Pancreas (tissue), 10 donors: ENCODE measurements at regions not wholly inside any gene's neighbourhood (a gene's known extent, or its start where the extent isn't known, plus 50 kb on each side); places are given as distances from the start of the nearest gene placed in this dataset.
"Not testable (repeated sequence)": the region's sequence is repeated elsewhere in the genome, so short reads cannot be mapped to it uniquely, and the experiment has no call there.

Experiments
- ATAC-seq, 4 donors: fragments of 200-7000 bp; cut with Tn5 transposase; one replicate each; pipeline versions ENCODE4 v1.8.0 to v1.9.1; 2020; ENCODE audit warnings: mild to moderate bottlenecking in 4 of 4, moderate library complexity in 4 of 4
- DNase-seq, 6 donors: peaks; one replicate each; pipeline ENCODE4 v3.0.0-alpha.2; 2020
- FAIRE-seq: peaks from 2 replicates; lab custom pipeline; 2012; peaks lifted over from hg19 to GRCh38; lab: Jason Lieb, UNC
- H3K27ac ChIP-seq, 4 donors: fragments of 200-600 bp; sonication (generic); 1 replicate in 3 of 4; 2 replicates in 1 of 4; pipeline versions ENCODE4 v1.5.0 to v1.8.0; 2020
- H3K27me3 ChIP-seq, 4 donors: fragments of 200-600 bp; one replicate each; pipeline ENCODE4 v1.8.0; 2021
- H3K36me3 ChIP-seq, 3 donors: fragments of 200-600 bp; sonication (generic) in 1 of 3; one replicate each; pipeline versions ENCODE4 v1.5.0 to v1.8.0; 2020 to 2021
- H3K4me1 ChIP-seq, 3 donors: fragments of 200-600 bp; one replicate each; pipeline ENCODE4 v1.8.0; 2021
- H3K4me3 ChIP-seq, 4 donors: fragments of 200-600 bp; sonication (generic) in 2 of 4; one replicate each; pipeline versions ENCODE4 v1.5.0 to v1.8.0; 2020 to 2021
- H3K9me3 ChIP-seq, 4 donors: fragments of 200-600 bp; one replicate each; pipeline ENCODE4 v1.8.0; 2021
- CTCF ChIP-seq, 4 donors: fragments of 200-600 bp; sonication (generic) in 3 of 4; IDR thresholded peaks; one replicate each; pipeline versions ENCODE4 v1.5.0 to v1.8.0; 2021; ENCODE audit warnings: antibody characterized with exemption in 4 of 4
- WGBS, 2 donors: extraction: QIAGEN DNeasy Blood & Tissue Kit; methylation state at CpG; one replicate each; pipeline ENCODE4 v1.1.7; 2013; 5-methylcytosine and 5-hydroxymethylcytosine counted together
- intact Hi-C, 3 donors: fragments of 100-400 bp; cut with DNase I; formaldehyde crosslinking; loops; one replicate each; pipeline versions ENCODE4 v1.11.1 to v1.14.2; 2022
- donor health status: healthy with polysubstance abuse.
- donor health status: DM: no; HTN: no; CAD: no; lungs with moderate emphysema.
- donor health status: DM: no; HTN: no; CAD: no.
- donor health status: control.
- donor health status: control.
- donor health status: Bipolar disorder and iron deficiency.
- donor health status: DM: yes; HTN: yes; CAD: no.
- donor health status: DM: no; HTN: no; CAD: no.
- donor health status: DM: no; HTN: no; CAD: no.
- donor health status: DM: yes; HTN: yes; CAD: no.

- ATAC-seq = peak in 1 of 4 donors; percentile 15
- H3K27me3 ChIP-seq, DNase-seq, H3K4me3 ChIP-seq, H3K4me1 ChIP-seq, H3K27ac ChIP-seq, intact Hi-C loops, FAIRE-seq, H3K36me3 ChIP-seq, H3K9me3 ChIP-seq: not testable (repeated sequence)
- WGBS, 2 donors = 54 to 55% methylated on average over 6 of the region's 6 CpGs
Measured at GRCh38 chr15:44849701-44850403, 106.6 kb upstream of the TERB2 start.

GRCh38 chr15:44853304-44853950 is 103.1 kb upstream of the TERB2 start:
- H3K4me3 ChIP-seq, intact Hi-C loops, H3K36me3 ChIP-seq, FAIRE-seq, H3K9me3 ChIP-seq, H3K4me1 ChIP-seq, H3K27me3 ChIP-seq, H3K27ac ChIP-seq: not testable (repeated sequence)
- peak; percentile 63 to 81 (median 74) for TF ChIP-seq CTCF (IDR thresholded peaks at IDR 0.05)
- ATAC-seq (peak; percentile 88 to 97 (median 94)), DNase-seq (peak; percentile 37 to 79 (median 69))
- 16 to 18% methylated on average over 4 of the region's 4 CpGs for whole genome bisulfite sequencing, 2 donors

GRCh38 chr15:44854696-44855095 is 101.8 kb upstream of the TERB2 start:
- FAIRE-seq, H3K36me3 ChIP-seq, H3K9me3 ChIP-seq, H3K27ac ChIP-seq, H3K4me3 ChIP-seq, H3K4me1 ChIP-seq, H3K27me3 ChIP-seq, DNase-seq, ATAC-seq, intact Hi-C loops: not testable (repeated sequence)
- WGBS, 2 donors = 66 to 72% methylated on average over 4 of the region's 4 CpGs

- H3K27ac ChIP-seq, DNase-seq, H3K4me3 ChIP-seq, H3K27me3 ChIP-seq, H3K36me3 ChIP-seq, H3K9me3 ChIP-seq, ATAC-seq, FAIRE-seq, intact Hi-C loops, H3K4me1 ChIP-seq: not testable (repeated sequence)
- 88 to 92% methylated on average over 2 of the region's 3 CpGs for WGBS, 2 donors
Measured at GRCh38 chr15:44856284-44856683, 100.2 kb upstream of the TERB2 start.

- ATAC-seq, H3K4me3 ChIP-seq, intact Hi-C loops, H3K27me3 ChIP-seq, FAIRE-seq, H3K36me3 ChIP-seq, DNase-seq, H3K27ac ChIP-seq, H3K9me3 ChIP-seq, H3K4me1 ChIP-seq: not testable (repeated sequence)
- 100% methylated on average over 1 of the region's 3 CpGs; no CpG with 5 or more reads in 1 of the 2 donors for WGBS, 2 donors
Measured at GRCh38 chr15:44857164-44857710, 99.2 kb upstream of the TERB2 start.

GRCh38 chr15:44859088-44859487 is 97.4 kb upstream of the TERB2 start:
- H3K27me3 ChIP-seq, intact Hi-C loops, H3K36me3 ChIP-seq, H3K4me3 ChIP-seq, H3K9me3 ChIP-seq, DNase-seq, ATAC-seq, H3K27ac ChIP-seq, FAIRE-seq, H3K4me1 ChIP-seq: not testable (repeated sequence)
- 85 to 92% methylated on average over 2 of the region's 2 CpGs for WGBS, 2 donors

- FAIRE-seq, H3K9me3 ChIP-seq: not testable (repeated sequence)
Measured at GRCh38 chr15:44860168-44860567, 96.3 kb upstream of the TERB2 start.

More at GRCh38 chr15:44860168-44860567, 96.3 kb upstream of the TERB2 start:
- H3K27ac ChIP-seq, H3K27me3 ChIP-seq, H3K4me1 ChIP-seq, ATAC-seq, H3K4me3 ChIP-seq, intact Hi-C loops, DNase-seq, H3K36me3 ChIP-seq: not testable (repeated sequence)
- WGBS, 2 donors = 77 to 91% methylated on average over 2 of the region's 2 CpGs
